ENCODE measurements at regions not wholly inside any gene's neighbourhood (a gene's known extent, or its start where the extent isn't known, plus 50 kb on each side); places are given as distances from the start of the nearest gene placed in this dataset.

DNA sequence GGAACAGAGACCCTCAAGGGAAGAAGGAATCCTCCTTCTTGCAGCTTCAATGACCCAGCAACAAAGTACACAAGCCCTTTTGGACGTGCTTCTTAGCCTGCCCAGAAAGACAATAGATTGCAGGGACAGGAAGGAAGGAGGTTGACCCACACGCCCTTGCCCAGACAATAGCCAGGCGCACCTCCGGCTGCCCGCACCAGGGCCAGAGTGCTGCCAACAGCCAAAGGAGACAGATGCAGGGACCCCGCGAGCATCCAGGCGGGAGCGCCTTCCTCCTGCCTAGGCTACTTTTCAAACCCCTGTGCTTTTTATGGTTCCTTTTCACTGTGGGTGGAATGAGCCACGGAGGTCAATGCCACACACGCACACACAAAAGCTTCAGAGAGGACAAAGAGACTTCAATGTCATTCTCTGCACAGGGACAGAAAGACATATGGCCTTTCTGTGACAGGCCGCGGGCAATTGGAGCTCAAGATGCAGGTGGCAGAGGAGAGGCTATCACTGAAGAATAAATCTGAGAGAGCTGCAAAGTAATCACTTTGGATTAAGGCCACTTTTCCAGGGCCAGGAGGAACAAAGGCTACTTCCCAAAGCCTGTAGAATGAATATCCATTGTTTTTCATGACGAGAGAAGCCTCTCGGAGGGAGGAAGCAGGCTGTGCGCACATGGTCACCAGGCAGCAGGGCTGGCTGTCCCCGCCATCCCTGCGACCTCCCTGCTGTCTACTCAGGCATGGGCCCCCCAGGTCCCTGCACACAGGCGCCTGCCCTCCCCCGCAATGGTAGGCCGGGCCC, 300.6 kb downstream of the EIPR1 start:
- Histone ChIP-seq H3K4me3 (no peak overlapping the region), H3K27me3 (no peaks in the 10 kb centered on the region), H3K27ac (no peak overlapping the region), H3K4me1 (no peaks in the 10 kb centered on the region), H3K36me3 (no peaks in the 10 kb centered on the region), H3K9me3 (no peaks in the 10 kb centered on the region)
- in situ Hi-C loops (cut with MboI; ENCODE audit: low pct_ligation_motif_present in 1 of 4, low pct_unique_long_range_greater_than_20kb in 1 of 4, low sequenced_read_pairs in 3 of 4) (no loop called here), intact Hi-C loops (cut with DNase I; ENCODE audit: low total_unique reads) (no loop called here)
- TF ChIP-seq POLR2A (IDR thresholded peaks at IDR 0.05) (no peak), POLR2AphosphoS5 (IDR thresholded peaks at IDR 0.05) (no peak), EP300 (IDR thresholded peaks at IDR 0.05; ENCODE audit: low read depth) (no peak)
- TF ChIP-seq, protein P1, sequence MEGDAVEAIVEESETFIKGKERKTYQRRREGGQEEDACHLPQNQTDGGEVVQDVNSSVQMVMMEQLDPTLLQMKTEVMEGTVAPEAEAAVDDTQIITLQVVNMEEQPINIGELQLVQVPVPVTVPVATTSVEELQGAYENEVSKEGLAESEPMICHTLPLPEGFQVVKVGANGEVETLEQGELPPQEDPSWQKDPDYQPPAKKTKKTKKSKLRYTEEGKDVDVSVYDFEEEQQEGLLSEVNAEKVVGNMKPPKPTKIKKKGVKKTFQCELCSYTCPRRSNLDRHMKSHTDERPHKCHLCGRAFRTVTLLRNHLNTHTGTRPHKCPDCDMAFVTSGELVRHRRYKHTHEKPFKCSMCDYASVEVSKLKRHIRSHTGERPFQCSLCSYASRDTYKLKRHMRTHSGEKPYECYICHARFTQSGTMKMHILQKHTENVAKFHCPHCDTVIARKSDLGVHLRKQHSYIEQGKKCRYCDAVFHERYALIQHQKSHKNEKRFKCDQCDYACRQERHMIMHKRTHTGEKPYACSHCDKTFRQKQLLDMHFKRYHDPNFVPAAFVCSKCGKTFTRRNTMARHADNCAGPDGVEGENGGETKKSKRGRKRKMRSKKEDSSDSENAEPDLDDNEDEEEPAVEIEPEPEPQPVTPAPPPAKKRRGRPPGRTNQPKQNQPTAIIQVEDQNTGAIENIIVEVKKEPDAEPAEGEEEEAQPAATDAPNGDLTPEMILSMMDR (IDR thresholded peaks at IDR 0.05) = no peak
- 78% methylated on average over 21 of the region's 21 CpGs; no CpG with 5 or more reads in 1 of the 2 donors for WGBS, 2 donors (ENCODE audit: low coverage in 1 of 2)
- DNase-seq = no peak

DNA sequence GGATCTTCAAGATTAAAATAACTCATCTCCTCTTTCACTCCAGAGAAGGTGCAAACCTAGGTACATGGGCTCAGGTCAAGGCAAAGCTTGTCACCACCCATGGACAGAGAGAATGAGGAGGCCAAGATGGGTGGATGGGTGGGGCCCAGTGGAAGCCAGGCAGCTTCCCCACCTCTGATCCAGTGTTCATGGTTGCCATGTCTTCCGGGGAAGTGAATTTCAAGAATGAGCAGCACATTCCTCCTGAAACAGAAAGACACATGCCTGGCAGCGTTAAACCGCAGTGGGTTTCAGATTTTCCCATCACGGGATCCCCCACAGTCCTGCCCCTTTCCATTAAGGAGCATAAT, 301.7 kb downstream of the EIPR1 start:
- WGBS, 2 donors (ENCODE audit: low coverage in 1 of 2) = 89 to 100% methylated on average over 3 to 4 of the region's 4 CpGs
- no peak overlapping the region for H3K4me3 ChIP-seq
- no peak for DNase-seq
- H3K27me3 ChIP-seq = no peaks in the 10 kb centered on the region
- intact Hi-C loops (cut with DNase I; ENCODE audit: low total_unique reads) (no loop called here), in situ Hi-C loops (cut with MboI; ENCODE audit: low pct_ligation_motif_present in 1 of 4, low pct_unique_long_range_greater_than_20kb in 1 of 4, low sequenced_read_pairs in 3 of 4) (no loop called here)
- TF ChIP-seq, protein P1 (IDR thresholded peaks at IDR 0.05) = no peak
- TF ChIP-seq POLR2AphosphoS5 (IDR thresholded peaks at IDR 0.05) (no peak), POLR2A (IDR thresholded peaks at IDR 0.05) (no peak), EP300 (IDR thresholded peaks at IDR 0.05; ENCODE audit: low read depth) (no peak)
- no peak overlapping the region for H3K27ac ChIP-seq
- H3K4me1 ChIP-seq = no peaks in the 10 kb centered on the region
- H3K9me3 ChIP-seq = no peaks in the 10 kb centered on the region
- no peaks in the 10 kb centered on the region for H3K36me3 ChIP-seq

DNA sequence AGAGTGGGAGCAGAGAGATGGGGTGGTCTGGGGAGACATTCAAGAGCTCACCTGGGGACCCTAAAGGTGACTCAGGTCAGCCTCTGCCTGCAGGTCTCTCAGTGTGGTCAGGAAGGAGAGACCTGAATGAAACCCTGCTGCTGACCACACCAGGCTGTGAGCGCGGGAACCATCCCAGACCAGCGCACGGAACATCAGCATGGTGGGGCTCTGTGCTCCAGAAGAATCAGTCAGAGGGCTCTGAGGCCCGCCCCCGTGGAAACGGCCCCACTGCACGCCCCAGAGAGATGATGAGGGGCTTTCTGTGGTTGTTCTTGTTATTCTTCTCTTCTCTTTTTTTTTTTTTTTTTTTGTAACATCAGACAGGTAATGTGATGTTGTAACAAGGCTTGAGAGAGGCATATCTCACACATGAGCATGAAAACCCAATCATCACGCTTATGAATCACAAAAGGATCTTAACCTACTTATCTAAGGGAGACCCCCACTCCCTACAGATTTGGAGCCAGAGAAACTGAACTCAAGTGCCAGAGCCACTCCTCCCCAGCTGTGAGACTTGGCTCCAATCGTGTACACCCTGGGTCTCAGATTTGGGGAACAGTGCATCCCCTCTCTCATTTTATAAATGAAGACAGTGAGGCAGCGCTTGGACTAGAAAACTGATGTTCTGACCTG, 302.2 kb downstream of the EIPR1 start:
- H3K4me3 ChIP-seq = no peak overlapping the region
- intact Hi-C loops (cut with DNase I; ENCODE audit: low total_unique reads) (no loop called here), in situ Hi-C loops (cut with MboI; ENCODE audit: low pct_ligation_motif_present in 1 of 4, low pct_unique_long_range_greater_than_20kb in 1 of 4, low sequenced_read_pairs in 3 of 4) (no loop called here)
- DNase-seq = no peak
- WGBS, 2 donors (ENCODE audit: low coverage in 1 of 2) = 81 to 83% methylated on average over 2 to 10 of the region's 11 CpGs
- no peak for TF ChIP-seq EP300 (IDR thresholded peaks at IDR 0.05; ENCODE audit: low read depth)
- no peak for TF ChIP-seq POLR2AphosphoS5 (IDR thresholded peaks at IDR 0.05)
- TF ChIP-seq, protein P1 (IDR thresholded peaks at IDR 0.05) = no peak
- no peak for TF ChIP-seq POLR2A (IDR thresholded peaks at IDR 0.05)
- no peak overlapping the region for H3K27ac ChIP-seq
- H3K9me3 ChIP-seq = no peaks in the 10 kb centered on the region
- no peaks in the 10 kb centered on the region for H3K36me3 ChIP-seq
- H3K4me1 ChIP-seq = no peaks in the 10 kb centered on the region
- no peaks in the 10 kb centered on the region for H3K27me3 ChIP-seq

DNA sequence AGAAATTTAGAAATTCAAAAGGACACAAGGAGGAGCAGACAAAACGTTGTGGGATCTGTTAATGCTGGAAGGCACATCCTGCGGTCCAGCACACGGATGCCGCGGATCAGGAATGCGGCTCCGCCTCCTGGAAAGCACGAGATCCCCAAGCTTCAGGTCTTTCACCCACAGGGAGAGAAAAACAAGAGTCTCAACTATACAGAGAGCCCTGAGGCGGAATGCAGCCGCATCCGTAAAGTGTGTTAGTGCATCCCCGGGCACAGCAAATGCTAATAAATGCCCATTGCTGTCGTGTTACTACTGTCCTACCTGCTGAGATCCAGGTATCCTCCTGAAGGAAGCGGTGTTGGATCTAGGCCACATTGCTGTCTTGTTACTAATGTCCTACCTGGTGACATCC, 303.9 kb downstream of the EIPR1 start:
- intact Hi-C loops (cut with DNase I; ENCODE audit: low total_unique reads) = no loop called here
- no peak for DNase-seq
- Histone ChIP-seq H3K9me3 (no peaks in the 10 kb centered on the region), H3K27ac (no peak overlapping the region), H3K4me3 (no peak overlapping the region), H3K4me1 (no peaks in the 10 kb centered on the region), H3K36me3 (no peaks in the 10 kb centered on the region), H3K27me3 (no peaks in the 10 kb centered on the region)
- in situ Hi-C loops (cut with MboI; ENCODE audit: low pct_ligation_motif_present in 1 of 4, low pct_unique_long_range_greater_than_20kb in 1 of 4, low sequenced_read_pairs in 3 of 4) = no loop called here
- TF ChIP-seq, protein P1 (IDR thresholded peaks at IDR 0.05) = no peak
- TF ChIP-seq EP300 (IDR thresholded peaks at IDR 0.05; ENCODE audit: low read depth) = no peak
- TF ChIP-seq POLR2AphosphoS5 (IDR thresholded peaks at IDR 0.05) = no peak
- no peak for TF ChIP-seq POLR2A (IDR thresholded peaks at IDR 0.05)
- WGBS, 2 donors (ENCODE audit: low coverage in 1 of 2) = 80 to 81% methylated on average over 5 to 14 of the region's 14 CpGs
